ENCODE measurements at regions not wholly inside any gene's neighbourhood (a gene's known extent, or its start where the extent isn't known, plus 50 kb on each side); places are given as distances from the start of the nearest gene placed in this dataset.

GRCh38 chr16:76724181-76724580, 447.0 kb downstream of the CNTNAP4 start:
- no peak for ATAC-seq

GRCh38 chr16:76729525-76729924, 452.3 kb downstream of the CNTNAP4 start:
- ATAC-seq, result no peak

GRCh38 chr16:76732894-76733293, 455.7 kb downstream of the CNTNAP4 start:
- no peak for ATAC-seq

- no peak for ATAC-seq
These were observed 449.4 kb upstream of the MON1B start for GRCh38 chr16:76741623-76742022.

- no peak for ATAC-seq
These were observed 442.3 kb upstream of the MON1B start for GRCh38 chr16:76748461-76749348.

- no peak for ATAC-seq
These were observed 441.1 kb upstream of the MON1B start for GRCh38 chr16:76749780-76750375.

- no peak for ATAC-seq
These were observed 435.5 kb upstream of the MON1B start for GRCh38 chr16:76755496-76755895.

- ATAC-seq, result no peak
These were observed 434.6 kb upstream of the MON1B start for GRCh38 chr16:76756423-76756822.

GRCh38 chr16:76756951-76757350, 434.0 kb upstream of the MON1B start:
- ATAC-seq, result no peak

GRCh38 chr16:76766538-76766937, 424.5 kb upstream of the MON1B start:
- no peak for ATAC-seq

GRCh38 chr16:76768316-76768715, 422.7 kb upstream of the MON1B start:
- no peak for ATAC-seq

GRCh38 chr16:76768948-76769347, 422.0 kb upstream of the MON1B start:
- no peak for ATAC-seq

- ATAC-seq, result no peak
These were observed 419.8 kb upstream of the MON1B start for GRCh38 chr16:76771216-76771615.

- no peak for ATAC-seq
These were observed 413.1 kb upstream of the MON1B start for GRCh38 chr16:76777721-76778465.

GRCh38 chr16:76780556-76780955, 410.4 kb upstream of the MON1B start:
- ATAC-seq, result no peak

- ATAC-seq, result no peak
These were observed 406.5 kb upstream of the MON1B start for GRCh38 chr16:76784530-76784929.

- ATAC-seq, result no peak
These were observed 403.6 kb upstream of the MON1B start for GRCh38 chr16:76787394-76787793.

GRCh38 chr16:76791151-76791550, 399.8 kb upstream of the MON1B start:
- ATAC-seq, result no peak

- no peak for ATAC-seq
These were observed 394.6 kb upstream of the MON1B start for GRCh38 chr16:76796416-76796815.

- no peak for ATAC-seq
These were observed 394.0 kb upstream of the MON1B start for GRCh38 chr16:76796978-76797377.

- ATAC-seq, result no peak
These were observed 393.5 kb upstream of the MON1B start for GRCh38 chr16:76797457-76797856.

GRCh38 chr16:76800196-76800595, 390.8 kb upstream of the MON1B start:
- ATAC-seq, result no peak

- no peak for ATAC-seq
These were observed 389.6 kb upstream of the MON1B start for GRCh38 chr16:76801357-76801756.

- ATAC-seq, result no peak
These were observed 374.5 kb upstream of the MON1B start for GRCh38 chr16:76816475-76816874.

Measured in activated CD4-positive, CD25-positive, alpha-beta regulatory T cell treated with anti-CD3 and anti-CD28 coated beads, Interleukin-2, amount 50 U/mL, for 24 hours (primary cell).